NCI-H82 (cell line): ENCODE measurements at regions not wholly inside any gene's neighbourhood (a gene's known extent, or its start where the extent isn't known, plus 50 kb on each side); places are given as distances from the start of the nearest gene placed in this dataset.

Experiments
- DNase-seq: peaks from one replicate; lab custom pipeline; 2025; lab: John Stamatoyannopoulos, UW

GRCh38 chr6:82646231-82646615 is 282.6 kb downstream of the TPBG start:
- DNase-seq, result no peak

GRCh38 chr6:82651845-82652335 is 288.3 kb downstream of the TPBG start:
- DNase-seq, result no peak

- no peak for DNase-seq
Observed at GRCh38 chr6:82679232-82679631, 315.6 kb downstream of the TPBG start.

GRCh38 chr6:82680192-82680591 is 316.6 kb downstream of the TPBG start:
- no peak for DNase-seq

- no peak for DNase-seq
Observed at GRCh38 chr6:82681119-82681714, 317.6 kb downstream of the TPBG start.

- DNase-seq, result no peak
Observed at GRCh38 chr6:82686719-82687118, 323.1 kb downstream of the TPBG start.

- DNase-seq, result no peak
Observed at GRCh38 chr6:82687855-82688254, 324.2 kb downstream of the TPBG start.

- DNase-seq, result no peak
Observed at GRCh38 chr6:82690283-82690682, 326.7 kb downstream of the TPBG start.

GRCh38 chr6:82691997-82692396 is 328.4 kb downstream of the TPBG start:
- no peak for DNase-seq

- no peak for DNase-seq
Observed at GRCh38 chr6:82693094-82693493, 329.5 kb downstream of the TPBG start.

- no peak for DNase-seq
Observed at GRCh38 chr6:82701341-82701740, 337.7 kb downstream of the TPBG start.

- DNase-seq, result no peak
Observed at GRCh38 chr6:82702574-82702973, 339.0 kb downstream of the TPBG start.

GRCh38 chr6:82703230-82703629 is 339.6 kb downstream of the TPBG start:
- DNase-seq, result no peak

GRCh38 chr6:82704045-82704444 is 340.4 kb downstream of the TPBG start:
- no peak for DNase-seq

GRCh38 chr6:82705579-82705978 is 342.0 kb downstream of the TPBG start:
- no peak for DNase-seq

GRCh38 chr6:82711105-82711827 is 347.6 kb downstream of the TPBG start:
- no peak for DNase-seq

GRCh38 chr6:82711971-82712370 is 348.4 kb downstream of the TPBG start:
- no peak for DNase-seq

GRCh38 chr6:82712389-82712788 is 348.8 kb downstream of the TPBG start:
- DNase-seq, result no peak

GRCh38 chr6:82712826-82713225 is 349.2 kb downstream of the TPBG start:
- no peak for DNase-seq

- DNase-seq, result no peak
Observed at GRCh38 chr6:82720992-82721391, 344.6 kb downstream of the UBE3D start.

- no peak for DNase-seq
Observed at GRCh38 chr6:82735790-82736189, 329.9 kb downstream of the UBE3D start.

- no peak for DNase-seq
Observed at GRCh38 chr6:82737965-82738364, 327.7 kb downstream of the UBE3D start.

GRCh38 chr6:82738773-82739172 is 326.9 kb downstream of the UBE3D start:
- DNase-seq, result no peak

- DNase-seq, result no peak
Observed at GRCh38 chr6:82739303-82739702, 326.3 kb downstream of the UBE3D start.
